ENCODE measurements at regions not wholly inside any gene's neighbourhood (a gene's known extent, or its start where the extent isn't known, plus 50 kb on each side); places are given as distances from the start of the nearest gene placed in this dataset.

GRCh38 chr4:152072906-152073305 lies 312.1 kb upstream of the GATB start:
- ChIA-PET CTCF (no interaction called here), POLR2A (no interaction called here)
- DNase-seq (ENCODE audit: extremely low spot score), result no peak
- TF ChIP-seq HDGF (IDR thresholded peaks at IDR 0.05; ENCODE audit: borderline replicate concordance), result no peak
- TF ChIP-seq L3MBTL2 (conservative IDR thresholded peaks at IDR 0.05), result no peak
- no peak for TF ChIP-seq FOXM1 (IDR thresholded peaks at IDR 0.05; ENCODE audit: borderline replicate concordance)
- no peak for TF ChIP-seq CTBP1 (IDR thresholded peaks at IDR 0.05; ENCODE audit: borderline replicate concordance)
- no peak for TF ChIP-seq BHLHE40 (IDR thresholded peaks at IDR 0.05; ENCODE audit: borderline replicate concordance)
- no peak for TF ChIP-seq TARDBP (IDR thresholded peaks at IDR 0.05)
- no peak for TF ChIP-seq ELF4 (IDR thresholded peaks at IDR 0.05)
- TF ChIP-seq LEF1 (IDR thresholded peaks at IDR 0.05; ENCODE audit: borderline replicate concordance), result no peak
- TF ChIP-seq FOXA1 (IDR thresholded peaks at IDR 0.05), result no peak
- TF ChIP-seq SP1 (IDR thresholded peaks at IDR 0.05), result no peak
- no peak for TF ChIP-seq SUZ12 (IDR thresholded peaks at IDR 0.05)
- TF ChIP-seq NFRKB (IDR thresholded peaks at IDR 0.05), result no peak
- no peak for TF ChIP-seq ARNT (IDR thresholded peaks at IDR 0.05)
- no peak for TF ChIP-seq FOXK2 (IDR thresholded peaks at IDR 0.05)
- TF ChIP-seq PKNOX1 (IDR thresholded peaks at IDR 0.05), result no peak
- TF ChIP-seq ZNF384 (IDR thresholded peaks at IDR 0.05), result no peak

GRCh38 chr4:152072001-152072485 lies 311.2 kb upstream of the GATB start:
- DNase-seq (ENCODE audit: extremely low spot score), result no peak

GRCh38 chr4:152070854-152071253 lies 310.0 kb upstream of the GATB start:
- DNase-seq (ENCODE audit: extremely low spot score), result no peak
- POLR2A ChIA-PET, result no interaction called here
- TF ChIP-seq L3MBTL2 (conservative IDR thresholded peaks at IDR 0.05) (no peak), FOXK2 (IDR thresholded peaks at IDR 0.05) (no peak), SUZ12 (IDR thresholded peaks at IDR 0.05) (no peak)
- CTCF ChIA-PET, result no interaction called here

More at GRCh38 chr4:152072001-152072485, 311.2 kb upstream of the GATB start:
- ChIA-PET CTCF (no interaction called here), POLR2A (no interaction called here)
- TF ChIP-seq NFRKB (IDR thresholded peaks at IDR 0.05) (no peak), FOXA1 (IDR thresholded peaks at IDR 0.05) (no peak), ELF4 (IDR thresholded peaks at IDR 0.05) (no peak), ZNF384 (IDR thresholded peaks at IDR 0.05) (no peak)

GRCh38 chr4:152068866-152069265 lies 308.1 kb upstream of the GATB start:
- no peak for DNase-seq (ENCODE audit: extremely low spot score)
- ChIA-PET CTCF (no interaction called here), POLR2A (no interaction called here)
- TF ChIP-seq HDGF (IDR thresholded peaks at IDR 0.05; ENCODE audit: borderline replicate concordance), result no peak
- TF ChIP-seq FOXM1 (IDR thresholded peaks at IDR 0.05; ENCODE audit: borderline replicate concordance), result no peak
- no peak for TF ChIP-seq ARNT (IDR thresholded peaks at IDR 0.05)
- no peak for TF ChIP-seq L3MBTL2 (conservative IDR thresholded peaks at IDR 0.05)
- TF ChIP-seq ELF4 (IDR thresholded peaks at IDR 0.05), result no peak
- no peak for TF ChIP-seq TARDBP (IDR thresholded peaks at IDR 0.05)
- TF ChIP-seq LEF1 (IDR thresholded peaks at IDR 0.05; ENCODE audit: borderline replicate concordance), result no peak
- no peak for TF ChIP-seq FOXK2 (IDR thresholded peaks at IDR 0.05)
- TF ChIP-seq BHLHE40 (IDR thresholded peaks at IDR 0.05; ENCODE audit: borderline replicate concordance), result no peak

- DNase-seq (ENCODE audit: extremely low spot score), result no peak
- no peak for TF ChIP-seq FOXK2 (IDR thresholded peaks at IDR 0.05)
- TF ChIP-seq ZNF384 (IDR thresholded peaks at IDR 0.05), result no peak
- no peak for TF ChIP-seq LEF1 (IDR thresholded peaks at IDR 0.05; ENCODE audit: borderline replicate concordance)
- no peak for TF ChIP-seq BHLHE40 (IDR thresholded peaks at IDR 0.05; ENCODE audit: borderline replicate concordance)
- TF ChIP-seq SP1 (IDR thresholded peaks at IDR 0.05), result no peak
- TF ChIP-seq NFRKB (IDR thresholded peaks at IDR 0.05), result no peak
- TF ChIP-seq CTBP1 (IDR thresholded peaks at IDR 0.05; ENCODE audit: borderline replicate concordance), result no peak
- TF ChIP-seq FOXM1 (IDR thresholded peaks at IDR 0.05; ENCODE audit: borderline replicate concordance), result no peak
- no peak for TF ChIP-seq TARDBP (IDR thresholded peaks at IDR 0.05)
- ChIA-PET CTCF (interaction anchor here (3.1 kb wide), 1 partner anchor 20 kb away, joined by 9 read pairs; no protein-coding TSS in a partner anchor), POLR2A (no interaction called here)
These were observed 304.7 kb upstream of the GATB start for GRCh38 chr4:152065545-152065944.

- no peak for DNase-seq (ENCODE audit: extremely low spot score)
- CTCF ChIA-PET, result interaction anchor here (0.9 to 3.1 kb wide), 2 partner anchors 19 to 286 kb away, joined by 3 to 9 read pairs; no protein-coding TSS in a partner anchor
- POLR2A ChIA-PET, result no interaction called here
- no peak for TF ChIP-seq BHLHE40 (IDR thresholded peaks at IDR 0.05; ENCODE audit: borderline replicate concordance)
- no peak for TF ChIP-seq FOXK2 (IDR thresholded peaks at IDR 0.05)
- TF ChIP-seq LEF1 (IDR thresholded peaks at IDR 0.05; ENCODE audit: borderline replicate concordance), result no peak
- TF ChIP-seq TARDBP (IDR thresholded peaks at IDR 0.05), result no peak
- no peak for TF ChIP-seq FOXM1 (IDR thresholded peaks at IDR 0.05; ENCODE audit: borderline replicate concordance)
- no peak for TF ChIP-seq ZNF384 (IDR thresholded peaks at IDR 0.05)
- TF ChIP-seq L3MBTL2 (conservative IDR thresholded peaks at IDR 0.05), result no peak
- TF ChIP-seq SUZ12 (IDR thresholded peaks at IDR 0.05), result no peak
- TF ChIP-seq ELF4 (IDR thresholded peaks at IDR 0.05), result no peak
- no peak for TF ChIP-seq HDGF (IDR thresholded peaks at IDR 0.05; ENCODE audit: borderline replicate concordance)
- TF ChIP-seq NFRKB (IDR thresholded peaks at IDR 0.05), result no peak
- no peak for TF ChIP-seq CTBP1 (IDR thresholded peaks at IDR 0.05; ENCODE audit: borderline replicate concordance)
- no peak for TF ChIP-seq ARNT (IDR thresholded peaks at IDR 0.05)
- TF ChIP-seq FOXA1 (IDR thresholded peaks at IDR 0.05), result no peak
- TF ChIP-seq PKNOX1 (IDR thresholded peaks at IDR 0.05), result no peak
- no peak for TF ChIP-seq SP1 (IDR thresholded peaks at IDR 0.05)
These were observed 303.9 kb upstream of the GATB start for GRCh38 chr4:152064753-152065152.

GRCh38 chr4:152064282-152064681 lies 303.5 kb upstream of the GATB start:
- CTCF ChIA-PET, result interaction anchor here (0.9 to 3.1 kb wide), 2 partner anchors 19 to 286 kb away, joined by 3 to 9 read pairs; no protein-coding TSS in a partner anchor
- POLR2A ChIA-PET, result no interaction called here

More at GRCh38 chr4:152064282-152064681, 303.5 kb upstream of the GATB start:
- DNase-seq (ENCODE audit: extremely low spot score), result no peak
- TF ChIP-seq L3MBTL2 (conservative IDR thresholded peaks at IDR 0.05) (no peak), FOXM1 (IDR thresholded peaks at IDR 0.05; ENCODE audit: borderline replicate concordance) (no peak), SP1 (IDR thresholded peaks at IDR 0.05) (no peak), ARNT (IDR thresholded peaks at IDR 0.05) (no peak), FOXA1 (IDR thresholded peaks at IDR 0.05) (no peak), FOXK2 (IDR thresholded peaks at IDR 0.05) (no peak), HDGF (IDR thresholded peaks at IDR 0.05; ENCODE audit: borderline replicate concordance) (no peak), ZNF384 (IDR thresholded peaks at IDR 0.05) (no peak), TARDBP (IDR thresholded peaks at IDR 0.05) (no peak), ELF4 (IDR thresholded peaks at IDR 0.05) (no peak), SUZ12 (IDR thresholded peaks at IDR 0.05) (no peak), NFRKB (IDR thresholded peaks at IDR 0.05) (no peak), CTBP1 (IDR thresholded peaks at IDR 0.05; ENCODE audit: borderline replicate concordance) (no peak), PKNOX1 (IDR thresholded peaks at IDR 0.05) (no peak), LEF1 (IDR thresholded peaks at IDR 0.05; ENCODE audit: borderline replicate concordance) (no peak), BHLHE40 (IDR thresholded peaks at IDR 0.05; ENCODE audit: borderline replicate concordance) (no peak)
